CD4-positive, alpha-beta T cell treated with Interleukin-4 for 4 hours (primary cell): ENCODE measurements at regions not wholly inside any gene's neighbourhood (a gene's known extent, or its start where the extent isn't known, plus 50 kb on each side); places are given as distances from the start of the nearest gene placed in this dataset.
"Not testable (repeated sequence)": the region's sequence is repeated elsewhere in the genome, so short reads cannot be mapped to it uniquely, and the experiment has no call there.

ENCODE experiments used
- DNase-seq: peaks from one replicate; pipeline ENCODE4 v3.0.0-alpha.2; 2020

DNA sequence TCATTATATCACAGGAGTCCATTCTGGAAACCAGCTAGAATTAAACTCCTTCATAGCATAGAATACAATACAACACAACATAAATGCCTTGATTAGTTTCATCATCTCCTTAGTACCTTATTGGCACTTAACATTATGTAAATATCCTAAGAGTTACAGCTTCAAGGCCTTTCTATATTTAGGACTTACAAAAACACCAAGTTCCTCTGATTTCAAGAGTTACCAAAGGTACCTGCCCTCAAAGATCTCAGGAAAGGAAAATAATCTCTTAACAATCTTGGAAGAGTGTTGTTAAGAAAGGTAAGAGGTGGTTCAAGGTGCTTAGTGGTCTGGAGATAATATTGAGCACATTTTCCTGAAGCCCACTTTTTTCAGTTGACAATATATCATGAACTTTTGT is 477.7 kb downstream of the IGSF11 start:
- no peak for DNase-seq

DNA sequence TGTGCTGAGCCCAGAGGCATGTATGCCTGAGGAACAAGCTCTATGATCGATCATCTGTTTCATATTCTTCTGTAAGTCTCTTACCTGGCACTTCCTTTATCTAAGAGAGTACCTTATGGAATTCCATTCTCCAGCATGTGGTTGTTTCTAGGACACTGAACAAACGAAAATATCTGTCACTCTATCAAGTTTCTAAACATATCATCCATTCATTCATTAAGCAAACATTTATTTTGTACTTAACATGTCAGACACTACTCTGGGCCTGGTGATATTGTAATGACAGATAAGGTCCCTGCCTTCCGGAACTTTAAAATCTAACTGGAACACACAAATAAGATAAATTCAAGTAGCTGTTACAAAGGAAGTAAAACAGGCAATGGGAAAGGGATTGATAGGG is 477.1 kb downstream of the IGSF11 start:
- DNase-seq: no peak

DNA sequence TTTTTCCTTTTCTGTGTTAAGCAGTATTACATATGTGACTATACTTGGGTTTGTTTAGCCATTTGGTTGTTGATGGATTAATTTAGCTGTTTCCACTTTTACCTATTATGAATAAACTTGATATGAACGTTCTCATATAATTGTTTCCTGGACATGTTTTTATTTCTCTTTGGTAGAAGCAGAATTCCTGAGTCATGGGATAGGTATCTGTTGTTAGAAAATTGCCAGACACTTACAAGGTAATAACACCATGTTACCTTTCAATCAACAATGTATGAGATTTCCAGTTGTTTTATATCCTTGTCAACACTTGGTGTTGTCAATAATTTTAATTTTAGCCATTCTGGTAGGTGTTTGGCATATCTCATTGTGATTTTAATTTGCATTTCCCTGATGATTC is 475.4 kb downstream of the IGSF11 start:
- DNase-seq: no peak

DNA sequence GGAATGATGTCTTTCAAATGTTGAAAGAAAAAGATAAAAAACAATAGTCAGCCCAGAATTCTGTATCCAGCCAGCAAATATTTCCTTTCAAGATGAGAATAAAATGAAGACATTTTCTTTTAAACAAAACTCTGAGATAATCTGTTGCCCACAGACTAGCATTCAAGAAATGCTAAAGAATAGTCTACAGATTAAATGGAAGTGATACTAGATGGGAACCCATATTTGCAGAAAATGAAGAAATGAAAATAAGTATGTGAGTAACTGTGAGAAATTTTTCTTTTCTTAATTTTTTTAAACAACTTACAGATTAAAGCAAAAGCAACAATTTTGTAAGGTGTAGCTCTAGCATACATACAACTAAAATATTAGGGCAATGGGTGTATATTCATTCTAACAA is 469.8 kb downstream of the IGSF11 start:
- DNase-seq: no peak

DNA sequence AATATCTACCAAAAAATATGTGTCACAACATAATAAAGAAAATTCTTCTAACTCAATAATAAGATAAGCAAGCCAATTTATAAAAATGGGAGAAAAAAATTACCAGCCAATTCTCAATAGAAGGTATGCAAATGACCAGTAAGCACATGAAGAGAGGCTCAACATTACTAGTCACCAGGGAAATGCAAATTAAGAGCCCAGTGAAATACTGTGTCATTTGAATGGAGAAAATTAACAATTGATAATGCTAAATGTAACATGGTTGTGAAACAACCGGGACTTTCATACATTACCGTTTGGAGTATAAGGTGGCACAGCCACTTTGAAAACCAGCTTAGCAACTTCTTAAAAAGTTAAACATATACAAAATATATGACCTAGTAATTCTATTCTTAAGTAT is 460.7 kb downstream of the IGSF11 start:
- no peak for DNase-seq

DNA sequence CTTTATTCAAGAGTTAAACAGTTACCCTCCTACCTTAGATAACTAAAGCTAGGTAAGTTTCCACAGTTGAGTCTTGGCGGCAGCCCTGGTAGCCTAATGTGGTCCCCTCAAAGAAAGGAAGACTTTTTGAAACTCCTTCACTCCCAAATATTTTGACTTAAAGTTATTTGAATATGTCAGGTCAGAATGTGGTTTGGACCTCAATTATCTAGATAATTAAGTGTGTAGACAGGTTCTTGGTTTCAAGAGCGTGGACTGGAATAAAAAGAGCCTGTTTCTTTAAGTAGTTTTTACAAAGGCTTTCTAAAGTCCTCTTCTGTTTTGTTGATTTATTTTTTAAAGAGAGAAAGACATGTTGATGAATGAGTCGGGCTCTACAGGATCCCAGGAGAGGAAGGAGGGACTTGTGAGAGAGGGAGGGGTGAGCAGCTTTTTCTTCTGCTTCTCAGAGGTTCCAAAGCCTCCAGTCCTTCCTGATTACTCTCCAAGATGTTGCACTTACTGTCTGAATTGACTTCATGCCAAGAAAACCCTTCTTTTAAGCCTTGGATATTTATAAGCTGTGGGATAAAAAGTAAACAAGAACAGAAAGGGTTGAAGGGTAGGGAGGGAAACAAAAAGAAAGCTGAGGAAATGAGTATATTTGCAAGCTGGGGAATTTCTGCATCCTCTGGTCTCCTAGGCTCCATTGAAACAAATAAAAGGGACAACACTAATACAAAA is 457.4 kb downstream of the IGSF11 start:
- DNase-seq: no peak

DNA sequence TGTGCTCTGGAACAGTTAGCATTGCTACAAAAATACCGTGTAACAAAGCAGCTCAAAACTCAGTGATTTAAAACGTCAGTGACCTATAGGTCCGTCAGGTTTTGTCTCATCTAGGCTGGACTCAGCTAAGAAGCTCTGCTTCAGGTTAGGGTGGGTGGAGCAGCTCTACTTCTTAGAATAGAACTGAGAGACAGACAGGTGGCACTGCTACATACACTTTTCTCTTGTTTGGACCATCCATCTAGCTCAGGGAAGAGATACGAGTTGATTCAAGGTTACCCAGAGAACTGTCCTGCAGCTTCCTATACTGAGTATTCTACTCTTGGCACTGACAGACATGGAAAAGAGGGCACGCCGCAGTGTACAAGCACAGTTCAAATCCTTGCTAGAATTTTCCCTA is 456.1 kb downstream of the IGSF11 start:
- DNase-seq: no peak

DNA sequence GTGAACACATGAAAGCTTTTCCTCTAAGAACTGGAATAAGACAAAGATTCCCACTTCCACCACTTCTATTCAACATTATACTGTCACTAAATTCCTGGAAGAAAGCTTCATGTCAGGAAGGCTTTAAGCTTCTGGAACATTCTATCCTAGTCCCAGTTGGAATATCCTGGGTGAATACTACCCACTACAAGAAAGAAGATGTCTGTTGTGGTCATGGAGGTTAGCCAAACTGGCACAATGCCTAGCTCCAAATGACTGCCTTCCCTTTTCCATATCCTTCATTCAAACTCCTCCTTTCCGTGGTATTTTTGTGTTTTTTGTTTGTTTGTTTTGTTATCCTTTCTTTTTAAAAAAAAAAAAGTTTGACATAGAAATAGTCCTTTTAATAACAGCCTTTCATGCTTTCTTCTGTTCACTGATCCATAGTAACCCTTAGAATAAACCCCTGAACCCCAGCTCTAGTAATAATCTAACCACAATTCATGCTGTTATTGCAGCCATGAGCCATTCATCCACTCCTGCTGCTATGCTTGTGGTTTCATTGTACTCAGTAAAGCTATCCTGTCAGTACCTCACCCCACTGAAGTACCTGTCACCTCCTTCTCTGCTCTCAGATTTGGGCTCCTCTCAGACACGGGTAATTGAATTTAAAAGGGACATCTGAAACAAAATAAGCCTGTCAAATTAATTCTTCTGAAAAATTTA is 447.5 kb downstream of the IGSF11 start:
- DNase-seq: no peak

DNA sequence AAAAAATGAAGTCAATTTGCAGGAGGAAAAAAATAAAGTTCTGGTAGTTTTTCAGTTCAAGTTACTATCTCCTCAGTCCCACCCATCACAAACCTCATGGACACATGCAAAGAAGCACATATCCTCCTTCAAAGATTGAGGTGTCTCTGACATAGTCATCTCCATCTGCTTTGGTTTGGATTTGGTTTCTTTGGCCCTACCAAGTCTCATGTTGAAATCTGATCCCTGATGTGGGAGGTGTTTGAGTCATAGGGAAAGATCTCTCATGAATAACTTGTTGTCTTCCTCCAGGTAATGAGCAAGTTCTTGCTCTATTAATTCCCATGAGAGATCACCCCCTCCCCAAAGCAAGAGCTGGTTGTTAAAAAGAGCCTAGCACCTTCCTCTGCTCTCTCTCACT is 446.8 kb downstream of the IGSF11 start:
- DNase-seq: no peak

DNA sequence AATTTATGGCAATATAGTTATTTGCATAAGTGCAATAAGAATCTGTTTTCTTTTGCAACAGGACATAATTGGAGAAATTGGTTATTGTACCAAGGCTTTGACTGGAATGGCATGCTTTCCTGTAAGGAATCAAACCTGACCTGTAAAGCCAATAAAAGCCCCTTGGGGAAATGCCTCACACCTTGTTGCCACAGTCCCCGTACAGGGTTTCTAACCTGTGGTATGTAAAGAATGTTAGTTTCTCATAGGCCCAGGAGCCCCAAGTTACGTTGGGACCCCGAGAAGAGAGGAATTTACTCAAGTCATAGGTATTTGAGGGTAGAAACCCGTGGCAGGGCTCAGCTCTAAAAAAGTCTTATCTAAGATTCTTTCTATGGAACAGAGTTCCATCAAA is 441.4 kb downstream of the IGSF11 start:
- no peak for DNase-seq

DNA sequence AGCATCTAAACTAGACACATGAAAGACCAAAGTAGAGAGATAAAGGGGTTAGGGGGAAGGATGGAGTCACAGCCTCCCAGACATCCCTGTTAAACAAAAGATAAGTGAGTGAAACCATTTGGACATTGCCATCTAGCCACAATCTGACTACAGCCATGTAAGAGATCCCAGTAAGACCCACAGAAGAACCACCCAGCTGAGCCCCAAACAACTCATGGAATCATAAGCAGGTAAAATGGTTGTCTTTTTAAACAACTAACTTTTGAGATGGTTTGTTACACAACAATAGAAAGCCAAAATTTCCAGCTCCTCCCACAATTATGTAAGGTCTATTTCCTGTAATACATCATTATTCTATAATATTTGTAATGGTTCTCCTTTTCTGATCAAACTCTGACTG is 437.5 kb downstream of the IGSF11 start:
- DNase-seq: no peak

DNA sequence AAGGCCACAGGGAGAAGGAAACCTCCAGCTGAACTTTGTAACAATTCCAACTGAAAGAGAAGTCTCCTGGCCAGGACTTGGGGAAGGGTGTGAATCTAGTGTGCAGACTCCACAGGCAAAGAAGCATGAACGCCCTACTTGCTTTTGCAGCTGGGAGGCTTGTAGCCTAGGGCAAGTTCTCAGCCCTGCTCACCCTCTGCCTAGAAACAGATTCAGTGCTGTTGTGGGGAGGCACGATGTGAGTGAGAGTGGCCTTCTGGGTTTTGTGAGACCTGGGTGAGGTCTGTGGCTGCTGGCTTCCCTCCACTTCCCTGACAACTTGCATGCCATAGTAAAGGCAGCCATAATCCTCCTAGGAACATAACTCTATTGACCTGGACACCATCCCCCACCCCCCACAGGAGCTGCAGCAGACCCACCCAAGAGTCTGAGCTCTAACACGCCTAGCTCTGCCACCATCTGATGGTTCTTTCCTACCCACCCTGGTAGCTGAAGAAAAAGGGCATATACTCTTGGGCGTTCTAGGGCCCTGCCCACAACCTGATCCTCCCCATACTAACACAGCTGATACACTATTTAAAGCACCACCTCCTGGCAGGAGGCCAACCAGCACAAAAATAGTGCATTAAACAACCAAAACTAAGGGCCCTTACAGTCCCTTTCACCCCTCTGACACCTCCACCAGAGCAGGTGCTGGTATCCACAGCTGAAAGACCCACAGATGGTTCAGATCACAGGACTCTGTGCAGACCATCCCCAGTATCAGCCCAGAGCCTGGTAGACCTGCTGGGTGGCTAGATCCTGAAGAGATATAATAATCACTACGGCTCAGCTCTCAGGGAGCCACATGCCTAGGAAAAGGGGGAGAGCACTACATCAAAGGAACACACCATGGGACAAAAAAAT is 426.5 kb downstream of the IGSF11 start:
- DNase-seq: no peak

DNA sequence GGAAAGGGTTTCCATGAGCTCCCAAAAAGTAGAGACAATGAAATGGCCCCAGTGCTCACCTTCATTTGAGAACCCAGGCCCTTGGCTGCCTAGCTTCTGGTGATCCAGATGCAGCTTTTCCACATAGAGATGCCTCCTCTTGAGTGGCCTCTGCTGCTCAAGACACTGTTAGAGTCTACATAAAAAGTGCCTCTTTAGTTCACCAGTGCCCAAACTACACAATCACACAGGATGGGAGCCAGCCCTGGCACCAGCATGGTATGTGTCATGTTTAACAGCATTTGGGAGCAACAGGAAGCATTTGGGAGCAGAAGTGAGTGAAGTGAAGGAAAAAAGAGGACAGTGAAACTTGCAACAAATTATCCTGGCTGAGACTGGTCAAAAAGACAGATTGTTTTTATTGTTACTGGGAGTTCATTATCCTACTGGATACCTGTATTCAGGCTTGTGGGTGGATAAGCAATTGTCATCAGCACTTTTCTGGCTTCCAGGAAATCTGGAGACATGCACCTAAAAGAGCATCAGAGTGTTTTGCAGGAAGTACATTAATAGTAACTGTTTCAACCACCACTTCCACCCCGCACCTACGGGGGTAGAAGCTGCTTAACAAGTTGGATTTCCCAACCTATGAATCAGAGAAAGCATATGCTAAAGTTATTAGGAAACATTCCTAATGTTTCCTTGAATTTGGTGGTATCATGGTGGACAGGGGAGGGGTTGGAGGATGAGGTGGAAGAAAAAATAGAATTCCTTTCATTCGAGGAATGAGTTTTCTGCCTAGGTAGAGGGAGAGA is 416.2 kb downstream of the IGSF11 start:
- no peak for DNase-seq

DNA sequence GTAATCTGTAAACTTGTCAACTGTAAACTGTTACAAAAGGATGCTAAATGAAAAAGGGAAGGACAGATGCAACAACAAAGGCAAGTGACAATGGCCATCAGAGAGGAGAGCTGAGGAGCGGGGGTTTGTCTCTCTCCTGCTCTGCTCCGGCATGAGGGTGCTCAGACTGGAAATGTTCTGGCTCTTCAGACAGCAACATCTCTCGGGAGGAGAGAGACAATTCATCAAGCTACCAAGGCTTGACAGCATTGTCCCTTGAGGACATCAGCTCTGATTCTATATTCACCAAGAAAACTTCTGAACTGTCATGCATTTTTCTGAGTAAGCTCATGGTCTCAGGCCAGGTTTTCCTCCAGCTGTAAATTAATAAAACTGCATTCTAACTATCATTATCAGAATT is 408.2 kb downstream of the IGSF11 start:
- DNase-seq: no peak

DNA sequence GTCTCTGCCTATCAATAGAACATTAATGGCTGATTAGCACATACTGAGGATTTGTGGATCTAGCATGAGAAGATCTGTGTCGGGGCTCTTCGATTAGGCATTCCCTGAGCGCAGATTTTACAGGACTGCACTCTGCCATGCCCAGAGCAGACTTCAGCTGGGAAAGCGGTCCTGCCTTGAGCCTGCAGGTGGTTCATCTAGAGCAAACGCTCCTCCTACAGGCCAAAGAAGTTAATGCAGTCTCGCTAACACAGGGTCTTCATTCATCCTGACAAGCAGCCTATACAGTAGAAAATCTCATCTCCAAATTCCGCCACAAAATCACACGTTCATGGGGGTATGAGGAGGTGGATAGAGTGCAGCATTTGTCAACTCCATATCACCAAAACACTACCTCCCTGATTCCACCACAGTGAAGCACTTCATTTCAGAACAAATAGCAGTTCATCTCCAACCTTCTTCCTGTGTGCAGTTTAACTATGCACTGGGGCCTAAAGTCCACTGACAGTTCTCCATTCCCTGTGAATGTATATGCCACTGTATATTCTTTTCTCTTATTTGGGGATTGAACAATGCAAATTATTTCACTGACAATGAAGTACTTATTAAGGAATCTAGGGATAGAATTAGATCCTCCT is 405.8 kb downstream of the IGSF11 start:
- peak; percentile 4 for DNase-seq

DNA sequence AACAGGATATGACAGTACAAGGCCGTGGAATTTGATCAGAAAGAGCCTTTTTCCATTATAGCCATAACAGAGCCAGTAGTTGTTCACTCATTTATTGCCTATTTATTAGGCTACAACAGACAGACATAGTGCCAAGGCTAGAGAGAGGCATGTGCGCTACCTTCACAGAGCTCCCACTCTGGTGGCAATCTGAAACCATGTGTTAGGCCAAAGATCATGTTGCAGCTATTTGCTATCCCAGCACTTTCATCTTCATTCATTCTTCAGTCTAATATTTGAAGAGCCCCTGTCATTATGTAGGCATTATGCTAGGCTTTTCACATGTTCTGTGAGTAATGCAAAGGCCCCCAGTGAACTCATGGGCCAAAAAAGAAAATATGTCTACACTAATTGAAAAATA is 404.8 kb downstream of the IGSF11 start:
- no peak for DNase-seq

DNA sequence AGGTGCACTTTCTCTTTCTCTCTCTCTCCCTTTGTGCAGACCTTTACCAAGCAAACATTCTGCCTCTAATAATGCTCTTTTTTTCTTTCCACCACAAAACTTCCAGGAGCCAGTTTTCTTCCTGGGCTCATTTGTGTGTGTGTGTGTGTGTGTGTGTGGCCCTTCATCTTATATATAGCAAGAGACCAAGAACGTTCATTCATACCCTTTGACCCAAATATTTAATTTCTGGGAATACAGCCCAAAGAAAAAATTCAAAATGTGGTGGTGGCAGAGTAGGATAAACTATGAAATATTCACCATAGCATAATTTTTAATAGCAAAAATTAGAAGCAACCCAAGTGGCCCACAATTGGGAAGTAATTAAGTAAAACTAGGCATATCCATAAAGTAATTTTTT is 398.9 kb downstream of the IGSF11 start:
- no peak for DNase-seq

DNA sequence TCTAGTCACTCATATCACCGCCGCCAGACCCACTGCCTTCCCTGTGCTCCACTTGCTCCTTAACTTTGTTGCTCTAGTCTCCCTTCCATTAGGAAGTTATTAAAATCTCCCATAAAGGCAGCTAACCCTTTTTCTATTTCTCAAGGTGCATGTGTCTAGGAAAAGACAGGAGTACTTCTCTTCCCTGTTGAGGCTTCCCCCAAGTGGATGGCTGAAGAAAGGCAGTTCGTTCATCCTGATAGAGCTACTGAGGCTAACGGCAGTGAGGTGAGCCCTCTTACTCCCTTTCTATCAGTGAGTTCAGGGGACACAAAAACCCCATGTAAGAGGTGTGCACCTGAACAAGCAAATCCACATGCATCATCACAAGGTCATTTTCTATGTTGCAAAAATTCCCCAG is 397.8 kb downstream of the IGSF11 start:
- no peak for DNase-seq

DNA sequence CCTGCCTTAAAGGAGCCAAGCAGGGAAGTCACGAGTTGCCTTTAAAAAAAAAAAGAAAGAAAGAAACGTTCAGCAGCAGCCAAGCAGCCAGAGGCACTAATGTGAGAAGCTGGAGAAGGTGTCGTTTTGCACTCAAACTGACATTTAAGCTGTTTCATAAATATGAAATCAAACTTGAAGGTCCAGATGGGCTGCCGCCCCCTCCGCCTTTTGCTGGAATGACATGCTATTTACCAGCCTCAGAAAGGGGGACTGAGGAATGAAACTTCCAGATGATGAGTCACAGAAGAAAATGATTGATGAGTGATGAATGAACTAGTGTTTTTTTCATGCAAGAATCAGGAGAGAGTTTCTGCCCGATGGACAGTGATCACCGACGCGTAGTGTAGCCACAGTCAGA is 396.8 kb downstream of the IGSF11 start:
- DNase-seq: no peak

DNA sequence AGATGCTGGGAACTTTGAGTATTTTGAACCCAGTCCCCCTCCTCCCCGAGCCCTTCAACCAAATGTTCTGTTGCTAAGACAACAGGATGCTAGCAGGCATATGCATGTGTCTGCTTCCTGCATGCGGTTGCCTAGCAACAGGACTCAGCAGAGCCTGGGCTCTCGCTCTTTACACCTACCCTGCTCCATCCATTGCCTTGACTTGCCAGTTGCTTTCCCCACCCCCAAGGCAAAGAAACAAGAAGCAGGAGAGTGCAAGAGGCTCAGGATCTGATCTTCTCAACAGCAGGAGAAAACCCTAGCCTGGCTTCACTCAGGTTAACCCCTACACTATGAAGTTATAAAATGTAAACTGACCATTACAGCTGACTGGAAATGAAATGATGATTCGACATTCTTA is 393.0 kb downstream of the IGSF11 start:
- no peak for DNase-seq

DNA sequence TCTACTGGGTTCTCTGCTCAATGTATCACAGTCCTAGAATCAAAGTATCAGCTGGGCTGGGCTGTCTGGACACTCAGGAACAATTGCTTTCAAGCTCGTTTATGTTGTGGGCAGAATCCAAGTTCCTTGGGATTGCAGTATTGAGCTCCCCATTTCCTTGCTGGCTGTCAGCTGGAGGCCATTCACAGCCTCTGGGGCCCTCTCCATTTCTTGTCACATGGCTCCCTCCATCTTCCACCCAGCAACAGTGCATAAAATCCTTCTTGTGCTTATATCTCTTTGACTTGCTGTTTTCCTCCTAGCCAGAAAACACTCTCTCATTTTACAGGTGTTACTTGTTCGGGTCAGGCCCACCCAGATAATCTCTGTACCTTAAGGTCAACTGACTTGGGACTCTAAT is 363.5 kb downstream of the IGSF11 start:
- no peak for DNase-seq

DNA sequence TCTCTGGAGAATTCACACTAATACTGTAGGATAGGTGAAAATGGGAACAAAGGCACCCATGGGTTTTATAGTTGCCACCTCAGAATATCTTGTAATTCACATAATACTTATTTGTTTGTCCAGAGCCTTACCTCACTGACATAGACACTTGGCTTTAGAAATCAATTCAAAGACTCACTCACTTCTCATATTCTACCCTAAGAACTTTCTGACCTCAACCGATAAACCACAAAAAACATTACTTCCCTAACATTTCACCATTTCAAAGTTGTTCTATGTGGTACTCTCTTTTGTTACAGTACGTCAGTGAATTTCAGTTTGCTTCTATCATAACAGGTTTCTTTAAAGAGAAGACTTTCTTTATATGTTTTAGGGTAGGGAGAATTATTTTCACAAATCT is 359.3 kb downstream of the IGSF11 start:
- DNase-seq: no peak

DNA sequence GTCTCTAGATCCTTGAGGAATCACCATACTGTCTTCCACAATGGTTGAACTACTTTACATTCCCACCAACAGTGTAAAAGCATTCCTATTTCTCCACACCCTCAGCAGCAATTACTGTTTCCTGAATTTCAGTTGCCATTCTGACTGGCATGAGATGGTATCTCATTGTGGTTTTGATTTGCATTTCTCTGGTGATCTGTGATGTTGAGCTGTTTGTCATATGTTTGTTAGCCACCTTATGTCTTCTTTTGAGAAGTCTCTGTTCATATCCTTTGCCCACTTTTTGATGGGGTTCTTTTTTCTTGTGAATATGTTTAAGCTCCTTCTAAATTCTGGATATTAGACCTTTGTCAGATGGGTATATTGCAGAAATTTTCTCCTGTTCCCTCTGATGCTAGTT is 356.0 kb downstream of the IGSF11 start:
- DNase-seq: not testable (repeated sequence)
